ENCODE measurements at regions not wholly inside any gene's neighbourhood (a gene's known extent, or its start where the extent isn't known, plus 50 kb on each side); places are given as distances from the start of the nearest gene placed in this dataset.

DNA sequence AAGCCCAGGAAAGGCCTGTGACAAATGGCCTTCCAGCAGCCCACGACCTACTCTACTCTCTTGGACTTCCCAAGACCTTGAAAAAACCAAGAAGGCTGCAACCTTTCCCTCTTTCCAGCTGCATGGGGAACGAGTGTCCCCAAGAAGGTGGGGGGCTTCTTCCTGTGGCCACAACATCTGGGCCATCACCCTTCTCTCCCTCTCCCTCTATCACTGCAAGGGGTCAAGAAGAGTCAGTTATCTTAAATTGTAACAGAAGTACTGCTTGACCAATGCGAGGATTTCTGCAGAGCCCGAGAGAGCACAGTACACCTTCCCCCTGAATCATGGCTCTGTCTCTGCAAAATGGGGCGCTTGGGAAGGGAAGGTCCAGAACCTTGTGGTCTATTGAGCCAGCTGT lies 63.7 kb upstream of the ACAN start:
- no peaks in the 10 kb centered on the region for H3K27me3 ChIP-seq
- TF ChIP-seq, protein P1, sequence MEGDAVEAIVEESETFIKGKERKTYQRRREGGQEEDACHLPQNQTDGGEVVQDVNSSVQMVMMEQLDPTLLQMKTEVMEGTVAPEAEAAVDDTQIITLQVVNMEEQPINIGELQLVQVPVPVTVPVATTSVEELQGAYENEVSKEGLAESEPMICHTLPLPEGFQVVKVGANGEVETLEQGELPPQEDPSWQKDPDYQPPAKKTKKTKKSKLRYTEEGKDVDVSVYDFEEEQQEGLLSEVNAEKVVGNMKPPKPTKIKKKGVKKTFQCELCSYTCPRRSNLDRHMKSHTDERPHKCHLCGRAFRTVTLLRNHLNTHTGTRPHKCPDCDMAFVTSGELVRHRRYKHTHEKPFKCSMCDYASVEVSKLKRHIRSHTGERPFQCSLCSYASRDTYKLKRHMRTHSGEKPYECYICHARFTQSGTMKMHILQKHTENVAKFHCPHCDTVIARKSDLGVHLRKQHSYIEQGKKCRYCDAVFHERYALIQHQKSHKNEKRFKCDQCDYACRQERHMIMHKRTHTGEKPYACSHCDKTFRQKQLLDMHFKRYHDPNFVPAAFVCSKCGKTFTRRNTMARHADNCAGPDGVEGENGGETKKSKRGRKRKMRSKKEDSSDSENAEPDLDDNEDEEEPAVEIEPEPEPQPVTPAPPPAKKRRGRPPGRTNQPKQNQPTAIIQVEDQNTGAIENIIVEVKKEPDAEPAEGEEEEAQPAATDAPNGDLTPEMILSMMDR (IDR thresholded peaks at IDR 0.05) = no peak
- H3K9me3 ChIP-seq = no peaks in the 10 kb centered on the region
- peak overlapping the region in 1 of 2 donors; percentile 34 for H3K27ac ChIP-seq
- no peak for DNase-seq (ENCODE audit: low spot score in 2 of 2)
- intact Hi-C loops (cut with DNase I) = no loop called here
- H3K36me3 ChIP-seq = no peaks in the 10 kb centered on the region
- no peak overlapping the region for H3K4me3 ChIP-seq
- peaks cover 0 to 21% of the 10 kb centered on the region in 2 donors for H3K4me1 ChIP-seq

DNA sequence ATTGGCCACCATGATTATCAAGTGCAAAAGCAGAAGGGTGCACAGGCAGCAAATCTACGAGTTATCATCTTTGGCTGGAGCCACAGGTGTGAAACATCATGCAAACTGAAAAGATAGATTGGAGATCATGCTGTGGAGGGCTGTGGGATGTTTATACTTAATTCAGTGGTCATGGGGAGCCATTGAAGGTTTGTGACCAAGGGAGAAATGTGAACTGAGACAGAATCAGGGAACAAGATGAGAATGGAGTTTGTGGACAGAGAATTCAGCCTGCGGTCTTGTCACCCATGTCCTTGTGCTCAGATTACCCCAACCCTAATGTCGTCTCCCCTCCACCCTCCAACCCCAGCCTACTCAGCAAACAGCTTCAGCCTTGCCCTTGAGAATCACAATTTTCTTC lies 62.9 kb upstream of the ACAN start:
- H3K27ac ChIP-seq = no peak overlapping the region
- H3K4me1 ChIP-seq = peaks cover 0 to 27% of the 10 kb centered on the region in 2 donors
- H3K9me3 ChIP-seq = no peaks in the 10 kb centered on the region
- no peaks in the 10 kb centered on the region for H3K27me3 ChIP-seq
- H3K36me3 ChIP-seq = no peaks in the 10 kb centered on the region
- TF ChIP-seq, protein P1 (IDR thresholded peaks at IDR 0.05) = no peak
- intact Hi-C loops (cut with DNase I) = no loop called here
- no peak overlapping the region for H3K4me3 ChIP-seq
- no peak for DNase-seq (ENCODE audit: low spot score in 2 of 2)

DNA sequence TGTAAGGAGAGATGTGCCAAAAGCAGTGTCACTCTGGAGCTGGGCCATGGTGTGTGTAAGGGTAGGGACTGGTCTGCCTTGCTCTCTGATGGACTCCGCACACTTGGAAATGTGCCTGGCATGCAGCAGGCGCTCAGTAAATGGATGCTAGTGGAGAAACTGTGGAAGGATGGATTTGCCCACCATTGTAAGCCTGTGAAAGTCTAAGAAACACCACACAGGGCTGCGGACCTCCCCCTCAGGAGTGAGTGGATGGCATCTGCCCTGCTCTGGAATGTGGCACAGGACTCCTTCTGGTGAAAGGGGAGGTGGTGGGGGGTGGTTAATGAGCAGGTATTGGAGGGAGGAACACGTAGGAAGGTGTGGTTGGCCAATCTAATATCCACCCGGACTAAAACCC lies 62.2 kb upstream of the ACAN start:
- Histone ChIP-seq H3K9me3 (no peaks in the 10 kb centered on the region), H3K4me1 (peaks cover 0 to 31% of the 10 kb centered on the region in 2 donors), H3K36me3 (no peaks in the 10 kb centered on the region), H3K27me3 (no peaks in the 10 kb centered on the region), H3K27ac (no peak overlapping the region), H3K4me3 (no peak overlapping the region)
- DNase-seq (ENCODE audit: low spot score in 2 of 2) = no peak
- intact Hi-C loops (cut with DNase I) = no loop called here
- TF ChIP-seq, protein P1 (IDR thresholded peaks at IDR 0.05) = no peak

DNA sequence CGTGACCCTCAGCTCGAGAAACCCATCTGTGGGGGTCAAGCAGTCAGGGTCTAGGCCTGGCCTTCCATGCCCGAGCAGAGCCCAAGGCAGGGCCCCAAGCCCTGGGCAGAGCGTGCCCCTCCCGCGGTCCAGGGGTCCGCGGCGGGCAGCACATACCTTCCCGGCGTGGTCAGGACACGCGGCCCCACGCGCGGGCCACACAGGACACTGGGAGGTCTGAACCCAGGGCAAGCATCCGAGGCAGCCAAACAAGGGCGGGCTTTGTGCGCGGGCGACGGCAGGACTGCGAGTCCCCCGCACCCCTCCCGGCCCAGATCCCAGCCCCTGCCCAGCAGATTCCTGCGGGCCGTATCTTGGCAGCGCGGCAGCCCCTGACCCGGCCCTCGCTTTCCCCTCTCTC lies 61.6 kb upstream of the ACAN start:
- intact Hi-C loops (cut with DNase I) = no loop called here
- no peaks in the 10 kb centered on the region for H3K27me3 ChIP-seq
- H3K4me3 ChIP-seq = no peak overlapping the region
- TF ChIP-seq, protein P1 (IDR thresholded peaks at IDR 0.05) = no peak
- peaks cover 0 to 37% of the 10 kb centered on the region in 2 donors for H3K4me1 ChIP-seq
- DNase-seq (ENCODE audit: low spot score in 2 of 2) = no peak
- no peaks in the 10 kb centered on the region for H3K36me3 ChIP-seq
- H3K27ac ChIP-seq = no peak overlapping the region
- no peaks in the 10 kb centered on the region for H3K9me3 ChIP-seq

DNA sequence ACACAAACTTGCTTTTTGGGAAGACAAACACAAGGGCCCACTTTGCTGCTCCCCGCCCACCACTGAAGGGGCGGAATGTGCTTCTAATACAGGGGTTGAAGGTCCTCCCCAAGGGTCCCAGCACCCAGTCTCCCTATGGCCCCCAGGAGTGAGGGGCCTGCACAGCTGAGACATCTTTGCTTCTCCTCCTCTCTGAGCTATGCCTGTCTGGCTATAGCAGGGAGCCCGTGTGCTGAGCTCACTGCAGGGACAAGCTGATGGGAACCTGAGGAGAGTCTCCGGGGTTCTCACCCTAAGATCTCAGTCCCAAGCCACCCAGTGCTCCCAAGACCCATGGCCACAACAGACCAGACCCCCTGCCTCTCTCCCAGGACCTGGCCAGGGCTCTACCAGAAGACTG lies 61.1 kb upstream of the ACAN start:
- H3K27me3 ChIP-seq = no peaks in the 10 kb centered on the region
- DNase-seq (ENCODE audit: low spot score in 2 of 2) = no peak

More for the DNA sequence above, 61.1 kb upstream of the ACAN start:
- no peak overlapping the region for H3K27ac ChIP-seq
- TF ChIP-seq, protein P1 (IDR thresholded peaks at IDR 0.05) = no peak
- intact Hi-C loops (cut with DNase I) = no loop called here
- H3K4me3 ChIP-seq = no peak overlapping the region
- peaks cover 3 to 42% of the 10 kb centered on the region in 2 donors for H3K4me1 ChIP-seq
- no peaks in the 10 kb centered on the region for H3K9me3 ChIP-seq
- no peaks in the 10 kb centered on the region for H3K36me3 ChIP-seq
